ENCODE measurements at regions not wholly inside any gene's neighbourhood (a gene's known extent, or its start where the extent isn't known, plus 50 kb on each side); places are given as distances from the start of the nearest gene placed in this dataset.

GRCh38 chr3:118001380-118001779 is 1033.3 kb downstream of the IGSF11 start:
- H3K4me3 ChIP-seq (ENCODE audit: low read depth in 2 of 2, low read length in 1 of 2), result no peak overlapping the region
- no peaks in the 10 kb centered on the region for H3K9me2 ChIP-seq
- no peaks in the 10 kb centered on the region for H3K79me2 ChIP-seq (ENCODE audit: insufficient read depth)
- H3K27ac ChIP-seq (ENCODE audit: low read depth in 2 of 2, low read length in 1 of 2), result no peak overlapping the region
- H3K27me3 ChIP-seq (ENCODE audit: insufficient read depth), result no peaks in the 10 kb centered on the region
- WGBS (ENCODE audit: low lambda C conversion rate), result 3% methylated on average over 2 of the region's 2 CpGs
- H3K9ac ChIP-seq, result no peak overlapping the region
- no peaks in the 10 kb centered on the region for H3K36me3 ChIP-seq (replicated peaks in 1 of 2; ENCODE audit: control insufficient read depth in 1 of 2, insufficient read depth in 2 of 2, low read length in 1 of 2)
- POLR2A ChIA-PET, result no interaction called here
- no peaks in the 10 kb centered on the region for H3K4me1 ChIP-seq (ENCODE audit: control insufficient read depth in 1 of 2, insufficient read depth in 2 of 2, low read depth in 1 of 2, low read length in 1 of 2)
- H3F3A ChIP-seq (replicated peaks; ENCODE audit: insufficient read depth), result no peaks in the 10 kb centered on the region
- H4K20me1 ChIP-seq (ENCODE audit: insufficient read depth), result no peaks in the 10 kb centered on the region
- H3K9me3 ChIP-seq, result no peaks in the 10 kb centered on the region
- DNase-seq, result no peak
- CTCF ChIA-PET, result interaction anchor here (0.9 to 1.1 kb wide), 3 partner anchors 393 to 1231 kb away, joined by 3 read pairs; no protein-coding TSS in a partner anchor
- H2AFZ ChIP-seq (ENCODE audit: low read depth), result no peak overlapping the region
- H3K4me2 ChIP-seq, result no peak overlapping the region
- TF ChIP-seq MXI1 (IDR thresholded peaks at IDR 0.05; ENCODE audit: low read depth, low read length) (no peak), RCOR1 (IDR thresholded peaks at IDR 0.05; ENCODE audit: low read length) (no peak), SMC3 (IDR thresholded peaks at IDR 0.05; ENCODE audit: low read depth, low read length) (no peak), POLR2AphosphoS5 (IDR thresholded peaks at IDR 0.05; ENCODE audit: low read depth, low read length) (no peak), RFX5 (IDR thresholded peaks at IDR 0.05; ENCODE audit: low read length) (no peak), YY1 (IDR thresholded peaks at IDR 0.05; ENCODE audit: low read depth) (no peak), SIN3A (IDR thresholded peaks at IDR 0.05; ENCODE audit: borderline replicate concordance, low read depth, low read length) (no peak), EZH2phosphoT487 (IDR thresholded peaks at IDR 0.05; ENCODE audit: borderline replicate concordance, low read depth) (no peak), TEAD4 (IDR thresholded peaks at IDR 0.05; ENCODE audit: borderline replicate concordance, insufficient read depth) (no peak)

DNA sequence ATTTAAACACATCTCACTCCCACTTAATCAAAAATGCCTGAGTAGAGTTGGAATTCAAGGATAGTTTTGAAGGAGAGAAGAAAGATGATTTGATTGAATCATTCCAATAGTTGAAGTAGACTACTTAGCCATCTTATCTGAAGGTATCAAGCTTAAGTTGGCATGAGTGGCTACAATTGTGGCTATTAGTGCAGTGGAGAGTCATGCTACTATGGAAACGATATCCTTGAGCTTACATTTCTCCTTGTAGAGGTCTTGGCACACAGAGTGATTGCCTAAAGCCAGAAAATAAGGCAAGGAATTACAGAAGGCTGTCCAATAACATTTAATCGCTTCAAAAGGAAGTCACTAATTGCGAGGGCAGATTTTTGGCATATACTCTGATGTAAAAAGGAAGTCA is 1022.7 kb downstream of the IGSF11 start:
- peaks cover 4% of the 10 kb centered on the region; the same call in 1 of the 2 replicates for H3K9me2 ChIP-seq
- DNase-seq, result no peak
- H3K79me2 ChIP-seq (ENCODE audit: insufficient read depth), result no peaks in the 10 kb centered on the region
- no peaks in the 10 kb centered on the region for H3K27me3 ChIP-seq (ENCODE audit: insufficient read depth)
- H3K9ac ChIP-seq, result no peak overlapping the region
- no peak overlapping the region for H3K4me3 ChIP-seq (ENCODE audit: low read depth in 2 of 2, low read length in 1 of 2)
- POLR2A ChIA-PET, result no interaction called here
- CTCF ChIA-PET, result interaction anchor here (1.1 kb wide), 2 partner anchors 15 to 151 kb away, joined by 3 to 4 read pairs; no protein-coding TSS in a partner anchor
- H3K27ac ChIP-seq (ENCODE audit: low read depth in 2 of 2, low read length in 1 of 2), result no peak overlapping the region
- no peaks in the 10 kb centered on the region for H4K20me1 ChIP-seq (ENCODE audit: insufficient read depth)
- H3K4me1 ChIP-seq (ENCODE audit: control insufficient read depth in 1 of 2, insufficient read depth in 2 of 2, low read depth in 1 of 2, low read length in 1 of 2), result no peaks in the 10 kb centered on the region
- 39% methylated on average over 3 of the region's 3 CpGs for WGBS (ENCODE audit: low lambda C conversion rate)
- H3K4me2 ChIP-seq, result no peak overlapping the region
- TF ChIP-seq FOSL2 (IDR thresholded peaks at IDR 0.05; ENCODE audit: borderline replicate concordance, low read depth), result no peak
- no peak for TF ChIP-seq JUND (IDR thresholded peaks at IDR 0.05)
- H3K36me3 ChIP-seq (replicated peaks in 1 of 2; ENCODE audit: control insufficient read depth in 1 of 2, insufficient read depth in 2 of 2, low read length in 1 of 2), result no peaks in the 10 kb centered on the region
- no peaks in the 10 kb centered on the region for H3F3A ChIP-seq (replicated peaks; ENCODE audit: insufficient read depth)
- no peak overlapping the region for H2AFZ ChIP-seq (ENCODE audit: low read depth)
- H3K9me3 ChIP-seq, result no peaks in the 10 kb centered on the region

DNA sequence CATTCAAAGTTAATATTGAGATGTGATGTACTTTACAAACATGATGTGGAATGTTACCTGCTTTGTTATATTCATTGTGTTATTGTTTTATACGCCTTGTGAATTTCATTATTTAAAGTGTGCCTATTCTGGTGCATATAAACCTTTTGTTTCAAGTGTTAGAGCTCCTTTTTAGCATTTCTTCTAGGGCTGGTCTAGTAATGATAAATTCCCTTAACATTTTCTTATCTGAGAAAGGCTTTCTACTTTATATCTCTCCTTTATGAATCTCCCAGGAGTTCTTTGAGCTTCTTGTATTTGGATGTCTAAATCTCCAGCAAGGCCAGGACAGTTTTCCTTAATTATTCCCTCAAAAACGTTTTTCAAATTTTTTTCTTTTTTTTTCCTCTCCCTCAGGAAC is 1005.6 kb downstream of the IGSF11 start:
- Histone ChIP-seq H3K9ac (no peak overlapping the region), H4K20me1 (ENCODE audit: insufficient read depth) (no peaks in the 10 kb centered on the region), H3K27me3 (ENCODE audit: insufficient read depth) (no peaks in the 10 kb centered on the region), H3F3A (replicated peaks; ENCODE audit: insufficient read depth) (no peaks in the 10 kb centered on the region), H3K9me3 (peaks cover under 1% of the 10 kb centered on the region; the same call in 1 of the 2 replicates), H3K4me1 (ENCODE audit: control insufficient read depth in 1 of 2, insufficient read depth in 2 of 2, low read depth in 1 of 2, low read length in 1 of 2) (no peaks in the 10 kb centered on the region), H3K9me2 (no peaks in the 10 kb centered on the region), H3K4me2 (no peak overlapping the region), H3K27ac (ENCODE audit: low read depth in 2 of 2, low read length in 1 of 2) (no peak overlapping the region), H2AFZ (ENCODE audit: low read depth) (no peak overlapping the region), H3K79me2 (ENCODE audit: insufficient read depth) (no peaks in the 10 kb centered on the region), H3K36me3 (replicated peaks in 1 of 2; ENCODE audit: control insufficient read depth in 1 of 2, insufficient read depth in 2 of 2, low read length in 1 of 2) (no peaks in the 10 kb centered on the region), H3K4me3 (ENCODE audit: low read depth in 2 of 2, low read length in 1 of 2) (no peak overlapping the region)
- DNase-seq, result no peak
- TF ChIP-seq RCOR1 (IDR thresholded peaks at IDR 0.05; ENCODE audit: low read length) (no peak), TCF12 (IDR thresholded peaks at IDR 0.05) (no peak), TEAD4 (IDR thresholded peaks at IDR 0.05; ENCODE audit: borderline replicate concordance, insufficient read depth) (no peak), RAD21 (IDR thresholded peaks at IDR 0.05; ENCODE audit: low read length) (no peak), FOSL2 (IDR thresholded peaks at IDR 0.05; ENCODE audit: borderline replicate concordance, low read depth) (no peak), YY1 (IDR thresholded peaks at IDR 0.05; ENCODE audit: low read depth) (no peak), EZH2phosphoT487 (IDR thresholded peaks at IDR 0.05; ENCODE audit: borderline replicate concordance, low read depth) (no peak), FOXJ3 (CRISPR knock-in tag; IDR thresholded peaks at IDR 0.05) (no peak), RFX5 (IDR thresholded peaks at IDR 0.05; ENCODE audit: low read length) (no peak)
- TF ChIP-seq, protein P1, sequence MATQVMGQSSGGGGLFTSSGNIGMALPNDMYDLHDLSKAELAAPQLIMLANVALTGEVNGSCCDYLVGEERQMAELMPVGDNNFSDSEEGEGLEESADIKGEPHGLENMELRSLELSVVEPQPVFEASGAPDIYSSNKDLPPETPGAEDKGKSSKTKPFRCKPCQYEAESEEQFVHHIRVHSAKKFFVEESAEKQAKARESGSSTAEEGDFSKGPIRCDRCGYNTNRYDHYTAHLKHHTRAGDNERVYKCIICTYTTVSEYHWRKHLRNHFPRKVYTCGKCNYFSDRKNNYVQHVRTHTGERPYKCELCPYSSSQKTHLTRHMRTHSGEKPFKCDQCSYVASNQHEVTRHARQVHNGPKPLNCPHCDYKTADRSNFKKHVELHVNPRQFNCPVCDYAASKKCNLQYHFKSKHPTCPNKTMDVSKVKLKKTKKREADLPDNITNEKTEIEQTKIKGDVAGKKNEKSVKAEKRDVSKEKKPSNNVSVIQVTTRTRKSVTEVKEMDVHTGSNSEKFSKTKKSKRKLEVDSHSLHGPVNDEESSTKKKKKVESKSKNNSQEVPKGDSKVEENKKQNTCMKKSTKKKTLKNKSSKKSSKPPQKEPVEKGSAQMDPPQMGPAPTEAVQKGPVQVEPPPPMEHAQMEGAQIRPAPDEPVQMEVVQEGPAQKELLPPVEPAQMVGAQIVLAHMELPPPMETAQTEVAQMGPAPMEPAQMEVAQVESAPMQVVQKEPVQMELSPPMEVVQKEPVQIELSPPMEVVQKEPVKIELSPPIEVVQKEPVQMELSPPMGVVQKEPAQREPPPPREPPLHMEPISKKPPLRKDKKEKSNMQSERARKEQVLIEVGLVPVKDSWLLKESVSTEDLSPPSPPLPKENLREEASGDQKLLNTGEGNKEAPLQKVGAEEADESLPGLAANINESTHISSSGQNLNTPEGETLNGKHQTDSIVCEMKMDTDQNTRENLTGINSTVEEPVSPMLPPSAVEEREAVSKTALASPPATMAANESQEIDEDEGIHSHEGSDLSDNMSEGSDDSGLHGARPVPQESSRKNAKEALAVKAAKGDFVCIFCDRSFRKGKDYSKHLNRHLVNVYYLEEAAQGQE (IDR thresholded peaks at IDR 0.05; ENCODE audit: low read depth, low read length), result no peak
- WGBS (ENCODE audit: low lambda C conversion rate), result 13% methylated on average over 2 of the region's 2 CpGs
- ChIA-PET POLR2A (no interaction called here), CTCF (interaction anchor here (0.6 to 1.1 kb wide), 3 partner anchors 11 to 759 kb away, joined by 3 to 4 read pairs (median 3); no protein-coding TSS in a partner anchor)
